ENCODE measurements at regions not wholly inside any gene's neighbourhood (a gene's known extent, or its start where the extent isn't known, plus 50 kb on each side); places are given as distances from the start of the nearest gene placed in this dataset.

- TF ChIP-seq CTCF (conservative IDR thresholded peaks at IDR 0.05; ENCODE audit: low read depth, low read length), result no peak
- DNase-seq (ENCODE audit: low read depth), result no peak
- no peak overlapping the region for H3K4me3 ChIP-seq (ENCODE audit: low read depth, low read length)
Observed at GRCh38 chr3:17928502-17929145, 186.2 kb upstream of the TBC1D5 start.

- DNase-seq (ENCODE audit: low read depth), result no peak
- TF ChIP-seq CTCF (conservative IDR thresholded peaks at IDR 0.05; ENCODE audit: low read depth, low read length), result no peak
- no peak overlapping the region for H3K4me3 ChIP-seq (ENCODE audit: low read depth, low read length)
Observed at GRCh38 chr3:17927036-17927435, 184.6 kb upstream of the TBC1D5 start.

- no peak for DNase-seq (ENCODE audit: low read depth)
- H3K4me3 ChIP-seq (ENCODE audit: low read depth, low read length), result no peak overlapping the region
- TF ChIP-seq CTCF (conservative IDR thresholded peaks at IDR 0.05; ENCODE audit: low read depth, low read length), result no peak
Observed at GRCh38 chr3:17915341-17915740, 172.9 kb upstream of the TBC1D5 start.

GRCh38 chr3:17913359-17913758 is 170.9 kb upstream of the TBC1D5 start:
- TF ChIP-seq CTCF (conservative IDR thresholded peaks at IDR 0.05; ENCODE audit: low read depth, low read length), result no peak
- H3K4me3 ChIP-seq (ENCODE audit: low read depth, low read length), result no peak overlapping the region
- DNase-seq (ENCODE audit: low read depth), result no peak

GRCh38 chr3:17911986-17912760 is 169.7 kb upstream of the TBC1D5 start:
- DNase-seq (ENCODE audit: low read depth), result no peak
- TF ChIP-seq CTCF (conservative IDR thresholded peaks at IDR 0.05; ENCODE audit: low read depth, low read length), result no peak
- H3K4me3 ChIP-seq (ENCODE audit: low read depth, low read length), result no peak overlapping the region

- no peak for TF ChIP-seq CTCF (conservative IDR thresholded peaks at IDR 0.05; ENCODE audit: low read depth, low read length)
- no peak overlapping the region for H3K4me3 ChIP-seq (ENCODE audit: low read depth, low read length)
- DNase-seq (ENCODE audit: low read depth), result no peak
Observed at GRCh38 chr3:17910922-17911321, 168.5 kb upstream of the TBC1D5 start.

DNA sequence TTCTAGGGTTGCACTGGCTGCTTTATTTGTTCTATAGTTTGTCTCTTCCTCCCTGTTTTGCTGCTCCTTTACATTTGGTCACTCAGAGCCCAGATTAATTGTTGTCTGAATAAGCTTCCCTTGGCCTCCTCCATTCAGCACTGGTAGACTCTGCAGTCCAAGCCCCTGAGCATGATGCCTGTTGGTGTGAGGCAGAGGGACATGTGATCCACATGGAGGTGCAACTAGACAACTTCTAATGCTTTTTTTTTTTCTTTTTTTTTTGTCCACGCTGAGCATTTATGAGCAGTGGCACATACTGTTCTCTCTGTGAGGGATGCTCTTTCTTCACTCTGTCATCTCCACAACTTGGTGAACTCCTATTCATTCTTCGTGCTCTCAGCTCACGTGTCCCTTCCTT is 167.3 kb upstream of the TBC1D5 start:
- TF ChIP-seq CTCF (conservative IDR thresholded peaks at IDR 0.05; ENCODE audit: low read depth, low read length), result no peak
- no peak for DNase-seq (ENCODE audit: low read depth)
- no peak overlapping the region for H3K4me3 ChIP-seq (ENCODE audit: low read depth, low read length)
